22Rv1 (cell line): ENCODE measurements at regions not wholly inside any gene's neighbourhood (a gene's known extent, or its start where the extent isn't known, plus 50 kb on each side); places are given as distances from the start of the nearest gene placed in this dataset.

Experiments
- CTCF ChIP-seq: fragments of 450-650 bp; IDR thresholded peaks from 2 replicates; pipeline ENCODE4 v1.5.1; 2017; ENCODE audit warnings: mild to moderate bottlenecking
- ZFX ChIP-seq: fragments of 450-650 bp; IDR thresholded peaks from 2 replicates; pipeline ENCODE4 v1.6.1; 2017; ENCODE audit warnings: antibody characterized with exemption, borderline replicate concordance

- TF ChIP-seq CTCF (no peak), ZFX (no peak)
Observed at GRCh38 chr9:95815133-95815532, 60.4 kb upstream of the ERCC6L2 start.
